SK-N-MC (cell line): ENCODE measurements at regions not wholly inside any gene's neighbourhood (a gene's known extent, or its start where the extent isn't known, plus 50 kb on each side); places are given as distances from the start of the nearest gene placed in this dataset.

Experiments
- EZH2 ChIP-seq: fragments of 200-600 bp; sonication (generic); IDR thresholded peaks from one replicate; pipeline ENCODE4 v1.6.1; 2017; ENCODE audit warnings: antibody characterized with exemption
- POLR2AphosphoS5 ChIP-seq: IDR thresholded peaks from 2 replicates; pipeline ENCODE4 v1.6.1; 2012; ENCODE audit warnings: mild to moderate bottlenecking, low read depth, low read length, borderline replicate concordance

- no peak for TF ChIP-seq EZH2
- TF ChIP-seq POLR2AphosphoS5: no peak
These were observed 567.6 kb upstream of the MAN1A1 start for GRCh38 chr6:119917186-119917585.
